ENCODE measurements at regions not wholly inside any gene's neighbourhood (a gene's known extent, or its start where the extent isn't known, plus 50 kb on each side); places are given as distances from the start of the nearest gene placed in this dataset.

GRCh38 chr1:163013826-163014600 lies 55.1 kb upstream of the RGS4 start:
- H3K27ac Mint-ChIP-seq, result no peak overlapping the region
- H3K9me3 Mint-ChIP-seq, result peaks cover 0 to 8% of the 10 kb centered on the region in 2 donors
- ATAC-seq, result no peak
- H3K36me3 Mint-ChIP-seq, result peaks cover 0 to 9% of the 10 kb centered on the region in 2 donors
- no peak for DNase-seq (ENCODE audit: low spot score in 2 of 2)

- H3K9me3 Mint-ChIP-seq, result peaks cover 0 to 4% of the 10 kb centered on the region in 2 donors
- no peak for DNase-seq (ENCODE audit: low spot score in 2 of 2)
- H3K36me3 Mint-ChIP-seq, result no peaks in the 10 kb centered on the region
Measured at GRCh38 chr1:163006051-163006834, 62.9 kb upstream of the RGS4 start.

GRCh38 chr1:162997499-162998285 lies 71.5 kb upstream of the RGS4 start:
- DNase-seq (ENCODE audit: low spot score in 2 of 2), result no peak
- Mint-ChIP-seq H3K9me3 (peaks cover 0 to 3% of the 10 kb centered on the region in 2 donors), H3K36me3 (no peaks in the 10 kb centered on the region), H3K27ac (no peak overlapping the region)
- no peak for ATAC-seq

More at GRCh38 chr1:163006051-163006834, 62.9 kb upstream of the RGS4 start:
- no peak overlapping the region for H3K27ac Mint-ChIP-seq
- ATAC-seq, result no peak

GRCh38 chr1:162996261-162996660 lies 72.9 kb upstream of the RGS4 start:
- no peak for DNase-seq (ENCODE audit: low spot score in 2 of 2)
- H3K36me3 Mint-ChIP-seq, result no peaks in the 10 kb centered on the region
- ATAC-seq, result no peak
- H3K27ac Mint-ChIP-seq, result no peak overlapping the region
- peaks cover 0 to 3% of the 10 kb centered on the region in 2 donors for H3K9me3 Mint-ChIP-seq

GRCh38 chr1:162994921-162995320 lies 74.2 kb upstream of the RGS4 start:
- H3K27ac Mint-ChIP-seq, result no peak overlapping the region
- H3K36me3 Mint-ChIP-seq, result no peaks in the 10 kb centered on the region
- no peak for DNase-seq (ENCODE audit: low spot score in 2 of 2)
- peaks cover 0 to 3% of the 10 kb centered on the region in 2 donors for H3K9me3 Mint-ChIP-seq
- no peak for ATAC-seq

- Mint-ChIP-seq H3K27ac (no peak overlapping the region), H3K9me3 (peaks cover 0 to 3% of the 10 kb centered on the region in 2 donors), H3K36me3 (no peaks in the 10 kb centered on the region)
- no peak for DNase-seq (ENCODE audit: low spot score in 2 of 2)
- no peak for ATAC-seq
Measured at GRCh38 chr1:162993846-162994245, 75.3 kb upstream of the RGS4 start.

- no peak for ATAC-seq
- Mint-ChIP-seq H3K36me3 (no peaks in the 10 kb centered on the region), H3K9me3 (no peaks in the 10 kb centered on the region), H3K27ac (no peak overlapping the region)
- no peak for DNase-seq (ENCODE audit: low spot score in 2 of 2)
Measured at GRCh38 chr1:162992945-162993344, 76.2 kb upstream of the RGS4 start.

GRCh38 chr1:162991444-162991843 lies 77.7 kb upstream of the RGS4 start:
- H3K36me3 Mint-ChIP-seq, result no peaks in the 10 kb centered on the region

GRCh38 chr1:162990665-162991064 lies 78.5 kb upstream of the RGS4 start:
- H3K27ac Mint-ChIP-seq, result no peak overlapping the region

More at GRCh38 chr1:162991444-162991843, 77.7 kb upstream of the RGS4 start:
- no peak for DNase-seq (ENCODE audit: low spot score in 2 of 2)
- ATAC-seq, result no peak
- Mint-ChIP-seq H3K9me3 (no peaks in the 10 kb centered on the region), H3K27ac (no peak overlapping the region)

GRCh38 chr1:162988869-162989268 lies 80.3 kb upstream of the RGS4 start:
- DNase-seq (ENCODE audit: low spot score in 2 of 2), result no peak
- Mint-ChIP-seq H3K36me3 (no peaks in the 10 kb centered on the region), H3K27ac (no peak overlapping the region), H3K9me3 (no peaks in the 10 kb centered on the region)
- ATAC-seq, result no peak

More at GRCh38 chr1:162990665-162991064, 78.5 kb upstream of the RGS4 start:
- DNase-seq (ENCODE audit: low spot score in 2 of 2) (no peak), ATAC-seq (no peak)
- Mint-ChIP-seq H3K9me3 (no peaks in the 10 kb centered on the region), H3K36me3 (no peaks in the 10 kb centered on the region)

- no peaks in the 10 kb centered on the region for H3K36me3 Mint-ChIP-seq
Measured at GRCh38 chr1:162987866-162988265, 81.3 kb upstream of the RGS4 start.

GRCh38 chr1:162985816-162986435 lies 83.2 kb upstream of the RGS4 start:
- H3K36me3 Mint-ChIP-seq, result no peaks in the 10 kb centered on the region
- no peak for DNase-seq (ENCODE audit: low spot score in 2 of 2)
- H3K27ac Mint-ChIP-seq, result no peak overlapping the region
- no peaks in the 10 kb centered on the region for H3K9me3 Mint-ChIP-seq
- ATAC-seq, result no peak

More at GRCh38 chr1:162987866-162988265, 81.3 kb upstream of the RGS4 start:
- DNase-seq (ENCODE audit: low spot score in 2 of 2) (no peak), ATAC-seq (no peak)
- Mint-ChIP-seq H3K9me3 (no peaks in the 10 kb centered on the region), H3K27ac (no peak overlapping the region)

GRCh38 chr1:162984699-162985098 lies 84.5 kb upstream of the RGS4 start:
- H3K9me3 Mint-ChIP-seq, result no peaks in the 10 kb centered on the region
- ATAC-seq, result no peak

GRCh38 chr1:162983671-162984425 lies 85.3 kb upstream of the RGS4 start:
- Mint-ChIP-seq H3K27ac (no peak overlapping the region), H3K9me3 (no peaks in the 10 kb centered on the region), H3K36me3 (no peaks in the 10 kb centered on the region)
- ATAC-seq (no peak), DNase-seq (ENCODE audit: low spot score in 2 of 2) (no peak)

More at GRCh38 chr1:162984699-162985098, 84.5 kb upstream of the RGS4 start:
- Mint-ChIP-seq H3K36me3 (no peaks in the 10 kb centered on the region), H3K27ac (no peak overlapping the region)
- no peak for DNase-seq (ENCODE audit: low spot score in 2 of 2)

GRCh38 chr1:162982364-162982763 lies 86.8 kb upstream of the RGS4 start:
- Mint-ChIP-seq H3K9me3 (no peaks in the 10 kb centered on the region), H3K27ac (no peak overlapping the region), H3K36me3 (no peaks in the 10 kb centered on the region)
- DNase-seq (ENCODE audit: low spot score in 2 of 2), result no peak
- no peak for ATAC-seq

Data from activated naive CD4-positive, alpha-beta T cell treated with anti-CD3 and anti-CD28 coated beads, Interleukin-2, amount 50 U/mL, for 72 hours (primary cell).